ENCODE measurements at regions not wholly inside any gene's neighbourhood (a gene's known extent, or its start where the extent isn't known, plus 50 kb on each side); places are given as distances from the start of the nearest gene placed in this dataset.

GRCh38 chr2:129428086-129428660 is 551.3 kb upstream of the RAB6C start:
- no peak overlapping the region for H3K4me3 Mint-ChIP-seq
- H3K27ac Mint-ChIP-seq: no peak overlapping the region
- peak; percentile 43 for ATAC-seq
- no peaks in the 10 kb centered on the region for H3K4me1 Mint-ChIP-seq
- H3K9me3 Mint-ChIP-seq: no peaks in the 10 kb centered on the region
- no peaks in the 10 kb centered on the region for H3K36me3 Mint-ChIP-seq
- H3K27me3 Mint-ChIP-seq: peaks cover 43% of the 10 kb centered on the region

- no peaks in the 10 kb centered on the region for H3K4me1 Mint-ChIP-seq
- peaks cover 43% of the 10 kb centered on the region for H3K27me3 Mint-ChIP-seq
- H3K27ac Mint-ChIP-seq: no peak overlapping the region
- no peaks in the 10 kb centered on the region for H3K9me3 Mint-ChIP-seq
- ATAC-seq: no peak
- H3K4me3 Mint-ChIP-seq: no peak overlapping the region
- no peaks in the 10 kb centered on the region for H3K36me3 Mint-ChIP-seq
These were observed 548.6 kb upstream of the RAB6C start for GRCh38 chr2:129430911-129431310.

- no peak for ATAC-seq
- Mint-ChIP-seq H3K27ac (no peak overlapping the region), H3K4me1 (no peaks in the 10 kb centered on the region), H3K27me3 (peaks cover 38% of the 10 kb centered on the region), H3K4me3 (no peak overlapping the region), H3K9me3 (no peaks in the 10 kb centered on the region), H3K36me3 (no peaks in the 10 kb centered on the region)
These were observed 547.6 kb upstream of the RAB6C start for GRCh38 chr2:129431881-129432280.

GRCh38 chr2:129436809-129437208 is 542.7 kb upstream of the RAB6C start:
- no peak for ATAC-seq
- Mint-ChIP-seq H3K9me3 (no peaks in the 10 kb centered on the region), H3K4me1 (no peaks in the 10 kb centered on the region), H3K27me3 (no peaks in the 10 kb centered on the region), H3K27ac (no peak overlapping the region), H3K4me3 (no peak overlapping the region), H3K36me3 (no peaks in the 10 kb centered on the region)

GRCh38 chr2:129437725-129438124 is 541.7 kb upstream of the RAB6C start:
- Mint-ChIP-seq H3K4me3 (no peak overlapping the region), H3K27me3 (peaks cover 6% of the 10 kb centered on the region), H3K9me3 (no peaks in the 10 kb centered on the region), H3K36me3 (no peaks in the 10 kb centered on the region), H3K27ac (no peak overlapping the region), H3K4me1 (no peaks in the 10 kb centered on the region)
- no peak for ATAC-seq

GRCh38 chr2:129438501-129439057 is 540.9 kb upstream of the RAB6C start:
- no peak overlapping the region for H3K4me3 Mint-ChIP-seq
- H3K36me3 Mint-ChIP-seq: no peaks in the 10 kb centered on the region
- H3K27me3 Mint-ChIP-seq: peaks cover 13% of the 10 kb centered on the region
- no peak overlapping the region for H3K27ac Mint-ChIP-seq
- ATAC-seq: no peak
- H3K9me3 Mint-ChIP-seq: no peaks in the 10 kb centered on the region
- no peaks in the 10 kb centered on the region for H3K4me1 Mint-ChIP-seq

- H3K9me3 Mint-ChIP-seq: no peaks in the 10 kb centered on the region
These were observed 539.8 kb upstream of the RAB6C start for GRCh38 chr2:129439406-129440302.

GRCh38 chr2:129441610-129442009 is 537.9 kb upstream of the RAB6C start:
- Mint-ChIP-seq H3K9me3 (no peaks in the 10 kb centered on the region), H3K27ac (no peak overlapping the region), H3K27me3 (peaks cover 29% of the 10 kb centered on the region), H3K36me3 (no peaks in the 10 kb centered on the region), H3K4me3 (no peak overlapping the region), H3K4me1 (no peaks in the 10 kb centered on the region)
- ATAC-seq: no peak

More at GRCh38 chr2:129439406-129440302, 539.8 kb upstream of the RAB6C start:
- peaks cover 24% of the 10 kb centered on the region for H3K27me3 Mint-ChIP-seq
- no peaks in the 10 kb centered on the region for H3K36me3 Mint-ChIP-seq
- no peak overlapping the region for H3K27ac Mint-ChIP-seq
- H3K4me3 Mint-ChIP-seq: no peak overlapping the region
- no peaks in the 10 kb centered on the region for H3K4me1 Mint-ChIP-seq
- no peak for ATAC-seq

GRCh38 chr2:129443235-129443864 is 536.1 kb upstream of the RAB6C start:
- no peak overlapping the region for H3K27ac Mint-ChIP-seq
- H3K27me3 Mint-ChIP-seq: peaks cover 40% of the 10 kb centered on the region
- no peak overlapping the region for H3K4me3 Mint-ChIP-seq
- H3K36me3 Mint-ChIP-seq: no peaks in the 10 kb centered on the region
- H3K9me3 Mint-ChIP-seq: no peaks in the 10 kb centered on the region
- no peaks in the 10 kb centered on the region for H3K4me1 Mint-ChIP-seq
- ATAC-seq: no peak

- H3K27me3 Mint-ChIP-seq: peaks cover 45% of the 10 kb centered on the region
- no peak overlapping the region for H3K4me3 Mint-ChIP-seq
- H3K27ac Mint-ChIP-seq: no peak overlapping the region
- ATAC-seq: no peak
- H3K36me3 Mint-ChIP-seq: no peaks in the 10 kb centered on the region
- no peaks in the 10 kb centered on the region for H3K9me3 Mint-ChIP-seq
- no peaks in the 10 kb centered on the region for H3K4me1 Mint-ChIP-seq
These were observed 535.4 kb upstream of the RAB6C start for GRCh38 chr2:129443865-129444739.

- Mint-ChIP-seq H3K36me3 (no peaks in the 10 kb centered on the region), H3K9me3 (no peaks in the 10 kb centered on the region), H3K27me3 (peaks cover 50% of the 10 kb centered on the region), H3K4me3 (no peak overlapping the region), H3K27ac (no peak overlapping the region), H3K4me1 (no peaks in the 10 kb centered on the region)
- ATAC-seq: no peak
These were observed 534.7 kb upstream of the RAB6C start for GRCh38 chr2:129444751-129445150.

GRCh38 chr2:129456691-129457090 is 522.8 kb upstream of the RAB6C start:
- Mint-ChIP-seq H3K27me3 (peaks cover 8% of the 10 kb centered on the region), H3K4me3 (no peak overlapping the region), H3K36me3 (no peaks in the 10 kb centered on the region), H3K4me1 (no peaks in the 10 kb centered on the region), H3K27ac (no peak overlapping the region), H3K9me3 (peaks cover 3% of the 10 kb centered on the region)
- ATAC-seq: no peak

- H3K9me3 Mint-ChIP-seq: peaks cover 3% of the 10 kb centered on the region
- H3K27me3 Mint-ChIP-seq: peaks cover 8% of the 10 kb centered on the region
- no peak overlapping the region for H3K4me3 Mint-ChIP-seq
- no peaks in the 10 kb centered on the region for H3K4me1 Mint-ChIP-seq
- no peak for ATAC-seq
- no peak overlapping the region for H3K27ac Mint-ChIP-seq
- no peaks in the 10 kb centered on the region for H3K36me3 Mint-ChIP-seq
These were observed 522.1 kb upstream of the RAB6C start for GRCh38 chr2:129457277-129457818.

GRCh38 chr2:129458006-129458405 is 521.5 kb upstream of the RAB6C start:
- no peak for ATAC-seq
- Mint-ChIP-seq H3K9me3 (peaks cover under 1% of the 10 kb centered on the region), H3K4me1 (no peaks in the 10 kb centered on the region), H3K27me3 (peaks cover 3% of the 10 kb centered on the region), H3K36me3 (no peaks in the 10 kb centered on the region), H3K4me3 (no peak overlapping the region), H3K27ac (no peak overlapping the region)

Measured in stimulated activated memory B cell treated with anti-CD40 and anti-IgM and Interleukin-4, amounts not matched to agents 10 μg/mL and 1 μg/mL and 100 μg/mL, for 72 hours (primary cell).